Left lung (tissue), 4 donors: ENCODE measurements at regions not wholly inside any gene's neighbourhood (a gene's known extent, or its start where the extent isn't known, plus 50 kb on each side); places are given as distances from the start of the nearest gene placed in this dataset.

Experiments
- ATAC-seq: fragments of 200-7000 bp; cut with Tn5 transposase; one replicate; pipeline ENCODE4 v1.9.1; 2020; ENCODE audit warnings: moderate library complexity
- DNase-seq, 4 donors: peaks; one replicate each; pipeline ENCODE4 v3.0.0-alpha.2; 2013 to 2020
- H3K27ac ChIP-seq, 2 donors: fragments of 200-600 bp; sonication (generic) in 1 of 2; one replicate each; pipeline versions ENCODE4 v1.5.0 to v1.8.0; 2020 to 2021
- H3K27me3 ChIP-seq, 2 donors: fragments of 200-600 bp; sonication (generic) in 1 of 2; one replicate each; pipeline versions ENCODE4 v1.5.0 to v1.8.0; 2020 to 2021
- H3K36me3 ChIP-seq, 2 donors: fragments of 200-600 bp; sonication (generic) in 1 of 2; one replicate each; pipeline versions ENCODE4 v1.5.0 to v1.8.0; 2020 to 2021
- H3K4me1 ChIP-seq, 2 donors: fragments of 200-600 bp; one replicate each; pipeline ENCODE4 v1.8.0; 2021
- H3K4me3 ChIP-seq, 2 donors: fragments of 200-600 bp; sonication (generic) in 1 of 2; one replicate each; pipeline versions ENCODE4 v1.5.0 to v1.8.0; 2020 to 2021; ENCODE audit warnings: mild to moderate bottlenecking in 1 of 2
- H3K9me3 ChIP-seq, 2 donors: fragments of 200-600 bp; sonication (generic) in 1 of 2; one replicate each; pipeline versions ENCODE4 v1.5.0 to v1.8.0; 2020 to 2021
- intact Hi-C, 2 donors: fragments of 100-400 bp; cut with DNase I; formaldehyde crosslinking; loops; one replicate each; pipeline versions ENCODE4 v1.11.2 to v1.14.2; 2022
- TF ChIP-seq, protein P1 (sequence below), 2 donors: fragments of 200-600 bp; sonication (generic) in 1 of 2; IDR thresholded peaks; one replicate each; pipeline versions ENCODE4 v1.5.0 to v1.8.0; 2021; ENCODE audit warnings: antibody characterized with exemption in 2 of 2
- donor health status: DM: no; HTN: yes; CAD: no.
- donor health status: DM: no; HTN: no; CAD: no.

DNA sequence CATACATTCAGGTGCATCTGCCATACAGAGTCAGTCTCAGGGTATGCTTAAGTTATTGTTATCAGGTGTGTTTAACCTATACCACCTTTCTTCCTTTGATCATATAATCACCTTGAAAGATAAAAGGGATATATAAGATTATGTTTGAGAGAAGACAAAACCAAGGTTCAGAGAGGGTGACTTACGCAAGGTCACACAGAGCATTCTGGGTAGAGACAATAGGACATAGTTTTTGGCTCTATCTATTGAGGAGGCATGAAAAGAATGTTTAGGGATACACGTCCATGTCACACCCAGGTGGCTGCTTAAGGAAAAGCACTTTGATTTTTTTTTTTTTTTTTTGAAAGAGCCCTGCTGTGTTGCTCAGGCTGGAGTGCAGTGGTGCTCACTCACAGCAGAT lies 327.1 kb upstream of the RPS6KA3 start:
- Histone ChIP-seq H3K27me3 (no peaks in the 10 kb centered on the region), H3K27ac (no peak overlapping the region), H3K4me3 (no peak overlapping the region), H3K9me3 (no peaks in the 10 kb centered on the region), H3K4me1 (no peaks in the 10 kb centered on the region), H3K36me3 (no peaks in the 10 kb centered on the region)
- intact Hi-C loops = no loop called here
- ATAC-seq (no peak), DNase-seq (no peak)
- TF ChIP-seq, protein P1, sequence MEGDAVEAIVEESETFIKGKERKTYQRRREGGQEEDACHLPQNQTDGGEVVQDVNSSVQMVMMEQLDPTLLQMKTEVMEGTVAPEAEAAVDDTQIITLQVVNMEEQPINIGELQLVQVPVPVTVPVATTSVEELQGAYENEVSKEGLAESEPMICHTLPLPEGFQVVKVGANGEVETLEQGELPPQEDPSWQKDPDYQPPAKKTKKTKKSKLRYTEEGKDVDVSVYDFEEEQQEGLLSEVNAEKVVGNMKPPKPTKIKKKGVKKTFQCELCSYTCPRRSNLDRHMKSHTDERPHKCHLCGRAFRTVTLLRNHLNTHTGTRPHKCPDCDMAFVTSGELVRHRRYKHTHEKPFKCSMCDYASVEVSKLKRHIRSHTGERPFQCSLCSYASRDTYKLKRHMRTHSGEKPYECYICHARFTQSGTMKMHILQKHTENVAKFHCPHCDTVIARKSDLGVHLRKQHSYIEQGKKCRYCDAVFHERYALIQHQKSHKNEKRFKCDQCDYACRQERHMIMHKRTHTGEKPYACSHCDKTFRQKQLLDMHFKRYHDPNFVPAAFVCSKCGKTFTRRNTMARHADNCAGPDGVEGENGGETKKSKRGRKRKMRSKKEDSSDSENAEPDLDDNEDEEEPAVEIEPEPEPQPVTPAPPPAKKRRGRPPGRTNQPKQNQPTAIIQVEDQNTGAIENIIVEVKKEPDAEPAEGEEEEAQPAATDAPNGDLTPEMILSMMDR (IDR thresholded peaks at IDR 0.05) = no peak

DNA sequence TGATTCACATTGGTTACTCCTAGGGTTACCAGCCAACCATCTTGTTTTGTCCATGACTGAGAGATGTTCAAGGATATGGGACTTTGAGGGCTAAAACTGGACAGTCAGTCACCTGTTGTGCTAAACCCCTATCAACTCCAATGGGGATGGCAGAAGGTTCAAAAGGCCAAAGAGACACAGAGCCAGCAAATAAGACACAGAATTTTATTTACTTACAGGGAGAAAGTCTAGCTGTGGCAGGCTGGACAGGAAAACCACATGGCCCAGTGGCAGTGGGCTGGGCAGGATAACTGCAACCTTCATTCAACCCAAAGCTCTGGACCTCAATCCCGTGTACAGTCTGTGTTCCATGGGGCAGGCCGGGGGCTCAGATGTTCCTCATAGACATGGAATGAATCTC lies 326.7 kb upstream of the RPS6KA3 start:
- no peak overlapping the region for H3K27ac ChIP-seq
- no peaks in the 10 kb centered on the region for H3K27me3 ChIP-seq
- DNase-seq (no peak), ATAC-seq (no peak)
- H3K36me3 ChIP-seq = no peaks in the 10 kb centered on the region
- no peak overlapping the region for H3K4me3 ChIP-seq
- H3K4me1 ChIP-seq = no peaks in the 10 kb centered on the region
- intact Hi-C loops = no loop called here
- TF ChIP-seq, protein P1 (IDR thresholded peaks at IDR 0.05) = no peak
- H3K9me3 ChIP-seq = no peaks in the 10 kb centered on the region

DNA sequence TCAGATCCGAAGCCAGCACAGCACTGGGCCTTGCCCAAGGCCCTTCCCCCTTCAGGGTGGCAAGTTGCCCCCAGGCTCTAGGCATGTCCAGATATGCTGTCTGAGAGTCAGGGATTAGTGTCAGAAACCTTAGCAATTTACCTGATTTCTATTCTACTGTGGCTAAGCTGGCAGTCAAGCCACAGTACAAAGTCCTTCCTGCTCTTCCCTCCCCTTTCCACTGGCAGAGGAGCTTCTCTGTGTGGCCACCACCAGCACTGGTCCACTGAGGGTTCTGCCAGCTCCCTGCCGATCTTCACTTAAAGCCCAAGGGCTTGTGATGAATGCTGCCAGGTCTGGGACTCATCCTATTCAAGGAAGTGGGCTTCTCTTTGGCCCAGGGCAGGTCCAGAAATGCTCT lies 324.5 kb upstream of the RPS6KA3 start:
- Histone ChIP-seq H3K9me3 (no peaks in the 10 kb centered on the region), H3K4me3 (no peak overlapping the region), H3K4me1 (no peaks in the 10 kb centered on the region), H3K27me3 (no peaks in the 10 kb centered on the region), H3K36me3 (no peaks in the 10 kb centered on the region), H3K27ac (no peak overlapping the region)
- TF ChIP-seq, protein P1 (IDR thresholded peaks at IDR 0.05) = no peak
- intact Hi-C loops = no loop called here
- DNase-seq (no peak), ATAC-seq (no peak)

DNA sequence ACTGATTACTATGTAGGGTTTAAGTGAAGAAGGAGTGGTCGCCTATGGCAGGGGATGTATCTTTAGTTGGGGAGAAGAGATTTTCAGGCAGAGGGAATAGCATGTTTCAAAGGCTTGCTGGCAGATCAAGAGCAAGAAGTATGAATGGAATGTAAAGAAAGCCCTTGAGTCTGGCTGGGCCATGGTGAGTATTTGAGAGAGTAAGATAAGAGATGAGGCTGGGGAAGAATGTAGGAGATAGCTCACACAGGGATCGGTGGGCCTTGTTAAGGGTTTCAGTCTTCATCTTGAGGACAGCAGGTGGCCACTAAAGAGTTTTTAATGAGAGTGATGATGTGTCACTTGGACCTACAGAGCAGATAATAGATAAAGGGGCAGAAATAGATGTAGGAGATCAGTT lies 319.1 kb upstream of the RPS6KA3 start:
- Histone ChIP-seq H3K9me3 (no peaks in the 10 kb centered on the region), H3K27me3 (no peaks in the 10 kb centered on the region), H3K4me3 (no peak overlapping the region), H3K27ac (no peak overlapping the region), H3K4me1 (no peaks in the 10 kb centered on the region), H3K36me3 (no peaks in the 10 kb centered on the region)
- TF ChIP-seq, protein P1 (IDR thresholded peaks at IDR 0.05) = no peak
- ATAC-seq (peak; percentile 57), DNase-seq (no peak)
- intact Hi-C loops = no loop called here

DNA sequence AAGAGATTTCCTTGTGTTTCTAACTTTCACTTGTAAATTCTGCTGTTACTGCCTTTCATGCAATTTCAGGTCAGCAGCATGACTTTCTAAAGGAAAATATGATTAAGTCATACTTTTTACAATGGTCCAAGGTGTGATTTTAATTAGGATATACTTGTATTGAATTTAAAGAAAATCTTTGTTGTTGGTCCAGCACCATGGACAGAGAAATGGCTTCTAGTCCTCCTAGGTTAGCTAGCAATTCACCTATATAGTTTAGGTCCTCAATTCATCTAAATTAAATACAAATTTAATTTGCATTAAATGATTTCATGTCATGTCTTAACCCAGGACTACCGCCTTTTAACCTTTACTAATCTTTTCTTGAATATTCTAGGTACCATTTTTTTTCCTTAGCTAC lies 304.9 kb upstream of the RPS6KA3 start:
- TF ChIP-seq, protein P1 (IDR thresholded peaks at IDR 0.05) = no peak
- Histone ChIP-seq H3K36me3 (no peaks in the 10 kb centered on the region), H3K4me3 (no peak overlapping the region), H3K27ac (no peak overlapping the region), H3K27me3 (no peaks in the 10 kb centered on the region), H3K9me3 (no peaks in the 10 kb centered on the region), H3K4me1 (no peaks in the 10 kb centered on the region)
- ATAC-seq = no peak
- DNase-seq = peak in 1 of 4 donors; percentile 6
- intact Hi-C loops = no loop called here
